Neutrophil (primary cell): ENCODE measurements at regions not wholly inside any gene's neighbourhood (a gene's known extent, or its start where the extent isn't known, plus 50 kb on each side); places are given as distances from the start of the nearest gene placed in this dataset.

Experiments
- H3K27ac ChIP-seq: fragments of 200-600 bp; sonication (generic); 2 replicates; pipeline ENCODE4 v1.5.1; 2016; ENCODE audit warnings: mild to moderate bottlenecking, moderate library complexity
- H3K27me3 ChIP-seq: fragments of 200-600 bp; sonication (generic); 2 replicates; pipeline ENCODE4 v1.6.0; 2016; ENCODE audit warnings: mild to moderate bottlenecking
- H3K36me3 ChIP-seq: fragments of 200-600 bp; sonication (generic); 2 replicates; pipeline ENCODE4 v1.5.1; 2017
- H3K4me1 ChIP-seq, 2 experiments: fragments of 200-600 bp in 1 of 2; sonication (generic) in 1 of 2; 1 replicate in 1 of 2; 2 replicates in 1 of 2; pipeline versions ENCODE4 v1.5.1 to v1.6.1; 2013 to 2016; ENCODE audit warnings: low read depth in 1 of 2, low read length in 1 of 2, mild to moderate bottlenecking in 1 of 2, moderate library complexity in 1 of 2; ENCODE audit not compliant: control insufficient read depth in 1 of 2, insufficient read depth in 1 of 2
- H3K4me3 ChIP-seq, 2 experiments: fragments of 200-600 bp in 1 of 2; sonication (generic) in 1 of 2; 1 replicate in 1 of 2; 2 replicates in 1 of 2; pipeline ENCODE4 v1.5.1; 2013 to 2016; ENCODE audit warnings: low read depth in 1 of 2, low read length in 1 of 2, mild to moderate bottlenecking in 1 of 2, moderate library complexity in 1 of 2
- H3K9me3 ChIP-seq: fragments of 200-600 bp; sonication (generic); 2 replicates; pipeline ENCODE4 v1.5.1; 2016
- CTCF ChIP-seq: fragments of 200-600 bp; sonication (generic); IDR thresholded peaks from 2 replicates; pipeline ENCODE4 v1.5.1; 2016; ENCODE audit warnings: antibody characterized with exemption

DNA sequence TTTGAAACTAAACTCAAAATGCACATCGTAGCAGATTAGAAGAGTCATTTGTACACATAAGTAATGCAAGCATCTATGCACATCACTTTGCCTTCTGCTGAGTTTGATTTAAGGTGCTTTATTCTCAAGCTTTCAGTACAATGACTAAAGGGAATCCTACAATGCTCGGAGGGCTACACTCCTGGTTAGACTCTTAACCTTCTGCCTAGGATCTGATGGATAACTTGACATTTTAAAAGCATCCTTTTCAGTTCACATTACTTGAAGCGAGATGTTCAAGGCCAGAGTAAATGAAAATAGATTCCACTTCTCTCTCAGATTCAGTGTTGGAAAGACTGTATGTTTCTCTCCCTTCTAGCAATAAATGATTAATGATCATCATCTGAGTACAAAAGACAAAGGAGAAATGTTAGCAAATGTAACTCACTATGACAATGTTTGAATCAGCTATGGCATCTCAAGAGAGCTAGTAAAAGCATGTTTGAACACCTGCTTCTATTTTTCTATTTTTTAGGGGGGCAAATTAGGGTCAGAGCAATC is 259.2 kb upstream of the ANO3 start:
- no peak overlapping the region for H3K27ac ChIP-seq
- no peaks in the 10 kb centered on the region for H3K36me3 ChIP-seq
- no peak overlapping the region for H3K4me3 ChIP-seq
- TF ChIP-seq CTCF: no peak
- no peaks in the 10 kb centered on the region for H3K9me3 ChIP-seq
- no peaks in the 10 kb centered on the region for H3K4me1 ChIP-seq
- H3K27me3 ChIP-seq: no peaks in the 10 kb centered on the region

DNA sequence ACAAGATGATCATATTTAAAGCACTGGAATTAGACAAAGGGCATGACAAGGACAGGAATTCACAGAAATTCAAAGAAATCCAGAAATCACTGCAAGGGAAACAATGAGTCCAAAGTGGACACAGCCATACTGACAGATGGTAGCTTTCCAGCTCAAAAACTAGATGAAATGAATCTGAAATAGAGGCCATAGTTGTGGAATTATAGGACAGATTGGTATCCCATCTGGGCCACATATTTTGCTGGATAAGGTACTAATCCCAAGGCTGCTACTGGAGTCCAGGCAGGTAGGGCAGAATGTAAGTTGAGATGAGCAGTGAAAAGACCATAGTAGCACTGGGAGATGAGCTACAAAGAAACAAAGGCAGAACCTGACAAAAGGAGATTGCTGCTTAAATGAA is 258.3 kb upstream of the ANO3 start:
- no peak for TF ChIP-seq CTCF
- H3K9me3 ChIP-seq: no peaks in the 10 kb centered on the region
- H3K27ac ChIP-seq: no peak overlapping the region

DNA sequence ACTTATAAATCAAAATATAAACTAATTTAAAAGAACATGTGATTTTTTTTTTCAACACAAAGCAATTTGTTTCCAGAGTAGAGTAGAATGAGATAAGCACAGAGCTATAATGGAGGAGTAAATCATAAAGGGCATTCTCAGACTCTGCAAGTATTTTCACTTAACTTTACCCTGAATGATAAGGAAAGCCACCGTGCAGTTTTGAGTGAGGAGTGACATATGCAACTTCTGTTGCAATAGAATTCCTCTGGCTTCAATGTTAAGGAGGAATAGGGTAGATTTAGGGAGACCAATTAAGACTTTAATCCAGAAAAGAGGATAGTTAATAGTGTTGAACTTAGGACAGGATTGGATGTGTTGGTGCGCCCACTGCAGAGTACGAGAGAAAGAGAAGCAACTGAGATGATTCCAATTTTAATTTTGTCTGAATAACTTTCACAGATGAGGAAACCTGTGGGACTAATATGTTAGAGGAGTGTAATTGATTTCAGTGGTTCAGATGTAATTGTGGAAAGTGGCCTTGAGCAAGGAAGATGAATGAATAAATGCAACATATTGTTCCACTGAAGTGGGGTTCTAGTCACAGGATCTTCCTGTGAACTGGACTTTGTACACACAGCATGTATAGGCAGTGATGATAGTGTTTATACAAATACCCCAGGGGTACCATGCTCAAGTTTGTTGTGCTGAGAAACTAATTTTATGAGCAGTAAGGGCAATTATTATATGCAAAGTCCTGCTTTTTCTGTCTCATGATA is 255.5 kb upstream of the ANO3 start:
- Histone ChIP-seq H3K27me3 (no peaks in the 10 kb centered on the region), H3K4me3 (no peak overlapping the region), H3K9me3 (no peaks in the 10 kb centered on the region), H3K4me1 (no peaks in the 10 kb centered on the region), H3K36me3 (no peaks in the 10 kb centered on the region), H3K27ac (no peak overlapping the region)
- no peak for TF ChIP-seq CTCF

More for the DNA sequence above, 258.3 kb upstream of the ANO3 start:
- H3K36me3 ChIP-seq: no peaks in the 10 kb centered on the region
- H3K4me3 ChIP-seq: no peak overlapping the region
- H3K4me1 ChIP-seq: no peaks in the 10 kb centered on the region
- H3K27me3 ChIP-seq: no peaks in the 10 kb centered on the region

DNA sequence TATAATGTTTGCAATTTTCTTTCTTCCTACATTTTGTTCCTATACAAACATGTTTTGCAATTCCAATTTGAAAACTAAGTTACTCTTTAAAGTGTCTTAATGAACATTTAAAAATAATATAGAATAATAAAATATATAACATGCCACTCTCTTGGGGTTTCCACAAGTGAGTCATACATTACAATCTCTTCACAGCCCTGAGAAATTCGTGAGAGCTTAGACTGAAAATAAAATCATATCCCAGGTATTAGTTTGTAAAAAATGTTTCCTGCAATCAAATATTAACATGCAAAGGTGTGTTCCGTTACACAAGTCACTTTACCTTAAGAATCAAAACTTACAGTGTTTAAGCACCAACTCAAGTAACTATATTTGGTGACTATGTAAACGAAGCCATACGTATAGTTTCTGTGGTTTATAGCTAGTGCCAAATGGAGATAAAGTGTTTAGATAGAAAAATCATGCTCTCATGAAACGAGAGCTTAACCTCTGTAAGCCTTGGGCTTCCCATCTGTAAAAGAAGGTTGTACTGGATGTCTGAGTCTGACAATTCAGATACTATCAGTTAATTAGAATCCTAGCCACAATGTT is 253.6 kb upstream of the ANO3 start:
- Histone ChIP-seq H3K27me3 (no peaks in the 10 kb centered on the region), H3K4me1 (no peaks in the 10 kb centered on the region), H3K27ac (no peak overlapping the region), H3K4me3 (no peak overlapping the region), H3K36me3 (no peaks in the 10 kb centered on the region), H3K9me3 (no peaks in the 10 kb centered on the region)
- TF ChIP-seq CTCF: no peak

DNA sequence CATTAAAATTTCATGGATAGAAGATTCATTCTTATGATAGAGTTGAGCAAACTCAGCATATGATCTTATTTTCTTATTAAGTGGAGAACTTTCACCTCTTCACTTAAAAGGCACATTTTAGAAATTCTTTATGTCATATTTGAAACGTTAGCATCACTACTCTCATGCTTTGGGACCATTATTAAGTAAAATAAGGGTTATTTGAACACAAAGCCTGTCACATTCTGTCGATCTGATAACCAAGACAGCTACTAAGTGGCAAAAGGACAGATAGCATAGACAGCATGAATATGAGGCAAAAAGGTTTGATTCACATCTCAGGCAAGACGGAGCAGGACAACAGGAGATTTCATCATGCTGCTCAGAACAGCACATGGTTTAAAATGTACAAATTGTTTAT is 247.6 kb upstream of the ANO3 start:
- Histone ChIP-seq H3K4me3 (no peak overlapping the region), H3K9me3 (no peaks in the 10 kb centered on the region), H3K36me3 (no peaks in the 10 kb centered on the region), H3K27me3 (no peaks in the 10 kb centered on the region), H3K27ac (no peak overlapping the region), H3K4me1 (no peaks in the 10 kb centered on the region)
- no peak for TF ChIP-seq CTCF
